Colonic mucosa (tissue), 4 donors: ENCODE measurements at regions not wholly inside any gene's neighbourhood (a gene's known extent, or its start where the extent isn't known, plus 50 kb on each side); places are given as distances from the start of the nearest gene placed in this dataset.

Experiments
- DNase-seq: peaks from one replicate; pipeline ENCODE4 v3.0.0-alpha.2; 2020
- H3K27ac ChIP-seq: fragments of 200-600 bp; one replicate; pipeline ENCODE4 v1.8.0; 2021
- H3K27me3 ChIP-seq: fragments of 200-600 bp; one replicate; pipeline ENCODE4 v1.8.0; 2021
- H3K36me3 ChIP-seq: fragments of 200-600 bp; one replicate; pipeline ENCODE4 v1.8.0; 2021
- H3K4me1 ChIP-seq: fragments of 200-600 bp; one replicate; pipeline ENCODE4 v1.8.0; 2021; ENCODE audit warnings: mild to moderate bottlenecking
- H3K4me3 ChIP-seq: fragments of 200-600 bp; one replicate; pipeline ENCODE4 v1.8.0; 2021
- H3K9ac ChIP-seq, 2 donors: one replicate each; pipeline ENCODE4 v1.7.0; 2013; ENCODE audit warnings: control low read depth in 2 of 2, low read depth in 2 of 2, low read length in 2 of 2
- H3K9me3 ChIP-seq: fragments of 200-600 bp; one replicate; pipeline ENCODE4 v1.8.0; 2021
- intact Hi-C: fragments of 100-400 bp; cut with DNase I; formaldehyde crosslinking; loops from one replicate; pipeline ENCODE4 v1.14.1; 2022
- TF ChIP-seq, protein P1 (sequence below): fragments of 200-600 bp; IDR thresholded peaks from one replicate; pipeline ENCODE4 v1.8.0; 2022; ENCODE audit warnings: antibody characterized with exemption, mild to moderate bottlenecking
- donor health status: healthy.
- donor health status: DM: no; HTN: no; CAD: no.
- donor health status: DM: no; HTN: no; CAD: no.

GRCh38 chr18:24669502-24669901, 209.1 kb downstream of the HRH4 start:
- no peak for DNase-seq
- Histone ChIP-seq H3K4me1 (no peaks in the 10 kb centered on the region), H3K36me3 (no peaks in the 10 kb centered on the region), H3K27me3 (no peaks in the 10 kb centered on the region), H3K27ac (no peak overlapping the region), H3K9me3 (no peaks in the 10 kb centered on the region), H3K4me3 (no peak overlapping the region), H3K9ac (no peak overlapping the region)
- TF ChIP-seq, protein P1, sequence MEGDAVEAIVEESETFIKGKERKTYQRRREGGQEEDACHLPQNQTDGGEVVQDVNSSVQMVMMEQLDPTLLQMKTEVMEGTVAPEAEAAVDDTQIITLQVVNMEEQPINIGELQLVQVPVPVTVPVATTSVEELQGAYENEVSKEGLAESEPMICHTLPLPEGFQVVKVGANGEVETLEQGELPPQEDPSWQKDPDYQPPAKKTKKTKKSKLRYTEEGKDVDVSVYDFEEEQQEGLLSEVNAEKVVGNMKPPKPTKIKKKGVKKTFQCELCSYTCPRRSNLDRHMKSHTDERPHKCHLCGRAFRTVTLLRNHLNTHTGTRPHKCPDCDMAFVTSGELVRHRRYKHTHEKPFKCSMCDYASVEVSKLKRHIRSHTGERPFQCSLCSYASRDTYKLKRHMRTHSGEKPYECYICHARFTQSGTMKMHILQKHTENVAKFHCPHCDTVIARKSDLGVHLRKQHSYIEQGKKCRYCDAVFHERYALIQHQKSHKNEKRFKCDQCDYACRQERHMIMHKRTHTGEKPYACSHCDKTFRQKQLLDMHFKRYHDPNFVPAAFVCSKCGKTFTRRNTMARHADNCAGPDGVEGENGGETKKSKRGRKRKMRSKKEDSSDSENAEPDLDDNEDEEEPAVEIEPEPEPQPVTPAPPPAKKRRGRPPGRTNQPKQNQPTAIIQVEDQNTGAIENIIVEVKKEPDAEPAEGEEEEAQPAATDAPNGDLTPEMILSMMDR: no peak
- intact Hi-C loops: no loop called here

DNA sequence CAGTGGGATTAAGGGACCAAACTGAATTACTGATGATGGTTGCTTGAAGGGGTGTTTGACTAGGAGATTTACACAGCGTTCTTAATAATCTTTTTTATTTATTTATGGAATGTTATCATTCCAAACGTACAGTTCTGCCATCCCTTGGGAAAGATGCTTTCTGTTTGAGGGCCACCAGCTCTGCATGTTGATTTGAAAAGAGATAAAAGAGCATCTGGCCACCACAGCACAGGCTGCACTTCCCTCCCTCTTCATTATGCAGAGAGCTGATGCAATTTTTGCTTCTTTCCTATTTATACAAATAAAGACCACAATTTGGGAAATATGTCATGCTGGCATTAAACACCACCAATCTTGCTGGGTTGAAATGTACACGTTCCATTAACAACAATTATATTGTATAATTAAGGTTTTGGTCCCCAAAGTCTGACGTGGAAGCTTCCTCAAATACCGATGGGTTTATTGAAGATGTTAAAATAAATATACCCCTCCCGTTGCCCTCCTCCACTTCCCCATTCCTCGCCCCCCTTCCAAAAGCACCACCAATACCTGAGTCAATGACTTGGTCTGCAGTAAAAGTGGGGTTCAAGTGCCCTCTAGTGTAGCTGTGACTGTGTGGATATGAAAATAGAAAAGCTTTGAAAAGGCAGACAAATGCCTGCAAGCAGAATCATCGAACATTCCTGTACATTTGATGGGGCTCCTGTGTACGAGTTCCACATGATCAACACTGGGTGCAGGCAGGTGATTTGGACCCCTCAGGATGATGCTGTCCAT, 211.9 kb downstream of the HRH4 start:
- H3K9me3 ChIP-seq: no peaks in the 10 kb centered on the region
- intact Hi-C loops: no loop called here
- TF ChIP-seq, protein P1: no peak
- H3K4me3 ChIP-seq: no peak overlapping the region
- no peaks in the 10 kb centered on the region for H3K4me1 ChIP-seq
- no peak for DNase-seq
- H3K27ac ChIP-seq: no peak overlapping the region
- no peaks in the 10 kb centered on the region for H3K27me3 ChIP-seq
- H3K36me3 ChIP-seq: no peaks in the 10 kb centered on the region
- H3K9ac ChIP-seq: no peak overlapping the region

GRCh38 chr18:24674200-24674599, 213.8 kb downstream of the HRH4 start:
- Histone ChIP-seq H3K27ac (no peak overlapping the region), H3K9me3 (no peaks in the 10 kb centered on the region), H3K27me3 (no peaks in the 10 kb centered on the region), H3K4me1 (no peaks in the 10 kb centered on the region), H3K4me3 (no peak overlapping the region), H3K9ac (no peak overlapping the region), H3K36me3 (no peaks in the 10 kb centered on the region)
- intact Hi-C loops: no loop called here
- no peak for DNase-seq
- TF ChIP-seq, protein P1: no peak

DNA sequence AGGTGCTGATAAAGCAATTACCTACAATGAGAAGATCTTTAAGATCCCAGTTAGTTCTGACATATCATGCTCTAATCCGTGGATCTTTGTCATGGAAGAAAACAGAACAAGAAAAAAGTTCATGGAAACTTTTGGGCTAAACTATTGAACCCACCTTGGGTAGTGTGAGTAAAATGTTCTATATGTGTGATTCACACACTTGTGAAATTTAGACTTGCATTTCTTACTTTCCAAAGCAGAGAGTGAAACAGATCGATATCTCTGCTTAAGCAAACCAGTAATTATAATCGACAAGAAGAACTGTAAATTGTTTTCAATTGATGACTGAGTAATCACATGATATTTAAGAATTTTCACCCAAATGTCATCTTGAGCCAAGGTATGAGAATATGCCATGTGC, 214.2 kb downstream of the HRH4 start:
- no peaks in the 10 kb centered on the region for H3K27me3 ChIP-seq
- DNase-seq: no peak
- no peaks in the 10 kb centered on the region for H3K9me3 ChIP-seq
- intact Hi-C loops: no loop called here
- H3K36me3 ChIP-seq: no peaks in the 10 kb centered on the region
- H3K9ac ChIP-seq: no peak overlapping the region
- no peak overlapping the region for H3K4me3 ChIP-seq
- TF ChIP-seq, protein P1: no peak
- H3K4me1 ChIP-seq: no peaks in the 10 kb centered on the region
- H3K27ac ChIP-seq: no peak overlapping the region

- no peaks in the 10 kb centered on the region for H3K27me3 ChIP-seq
- TF ChIP-seq, protein P1: no peak
- H3K9me3 ChIP-seq: no peaks in the 10 kb centered on the region
- no peak for DNase-seq
- intact Hi-C loops: no loop called here
- no peaks in the 10 kb centered on the region for H3K36me3 ChIP-seq
- no peak overlapping the region for H3K4me3 ChIP-seq
- no peak overlapping the region for H3K9ac ChIP-seq
- H3K4me1 ChIP-seq: no peaks in the 10 kb centered on the region
- H3K27ac ChIP-seq: no peak overlapping the region
Observed at GRCh38 chr18:24677011-24677410, 216.6 kb downstream of the HRH4 start.
